ENCODE measurements at regions not wholly inside any gene's neighbourhood (a gene's known extent, or its start where the extent isn't known, plus 50 kb on each side); places are given as distances from the start of the nearest gene placed in this dataset.

DNA sequence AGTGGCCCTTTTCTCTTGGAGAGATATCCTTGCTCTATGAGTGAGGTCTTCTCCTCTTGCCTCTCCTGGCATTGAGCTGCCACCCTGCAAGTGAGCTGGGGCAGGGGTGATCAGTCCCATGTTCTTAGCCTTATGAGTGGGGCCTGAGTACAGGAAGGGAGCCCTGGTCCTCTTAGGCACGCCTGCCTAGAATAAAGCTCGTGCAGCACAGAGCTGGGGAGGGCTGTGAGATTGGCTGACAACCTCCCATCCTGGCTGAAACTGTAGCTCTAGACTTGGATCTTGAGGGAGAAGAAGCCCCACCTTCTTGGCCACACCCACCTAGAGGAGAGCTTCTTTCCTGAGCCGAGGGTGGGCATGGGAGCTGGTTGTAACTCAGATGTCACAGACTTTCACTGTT is 305.0 kb upstream of the ZNF32 start:
- TF ChIP-seq, protein P1, sequence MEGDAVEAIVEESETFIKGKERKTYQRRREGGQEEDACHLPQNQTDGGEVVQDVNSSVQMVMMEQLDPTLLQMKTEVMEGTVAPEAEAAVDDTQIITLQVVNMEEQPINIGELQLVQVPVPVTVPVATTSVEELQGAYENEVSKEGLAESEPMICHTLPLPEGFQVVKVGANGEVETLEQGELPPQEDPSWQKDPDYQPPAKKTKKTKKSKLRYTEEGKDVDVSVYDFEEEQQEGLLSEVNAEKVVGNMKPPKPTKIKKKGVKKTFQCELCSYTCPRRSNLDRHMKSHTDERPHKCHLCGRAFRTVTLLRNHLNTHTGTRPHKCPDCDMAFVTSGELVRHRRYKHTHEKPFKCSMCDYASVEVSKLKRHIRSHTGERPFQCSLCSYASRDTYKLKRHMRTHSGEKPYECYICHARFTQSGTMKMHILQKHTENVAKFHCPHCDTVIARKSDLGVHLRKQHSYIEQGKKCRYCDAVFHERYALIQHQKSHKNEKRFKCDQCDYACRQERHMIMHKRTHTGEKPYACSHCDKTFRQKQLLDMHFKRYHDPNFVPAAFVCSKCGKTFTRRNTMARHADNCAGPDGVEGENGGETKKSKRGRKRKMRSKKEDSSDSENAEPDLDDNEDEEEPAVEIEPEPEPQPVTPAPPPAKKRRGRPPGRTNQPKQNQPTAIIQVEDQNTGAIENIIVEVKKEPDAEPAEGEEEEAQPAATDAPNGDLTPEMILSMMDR (IDR thresholded peaks at IDR 0.05), result no peak
- TF ChIP-seq POLR2AphosphoS5 (IDR thresholded peaks at IDR 0.05) (no peak), EP300 (IDR thresholded peaks at IDR 0.05; ENCODE audit: low read depth) (no peak)

All from transverse colon (tissue), 4 donors.